NT2/D1 (cell line): ENCODE measurements at regions not wholly inside any gene's neighbourhood (a gene's known extent, or its start where the extent isn't known, plus 50 kb on each side); places are given as distances from the start of the nearest gene placed in this dataset.
"Not testable (repeated sequence)": the region's sequence is repeated elsewhere in the genome, so short reads cannot be mapped to it uniquely, and the experiment has no call there.

ENCODE experiments used
- DNase-seq: peaks from one replicate; pipeline ENCODE4 v3.0.0-alpha.2; 2011; ENCODE audit warnings: low read depth, low spot score
- H3K27me3 ChIP-seq: 2 replicates; pipeline ENCODE4 v1.6.0; 2011; ENCODE audit warnings: mild to moderate bottlenecking; ENCODE audit not compliant: insufficient read length, insufficient read depth
- H3K36me3 ChIP-seq: 2 replicates; pipeline ENCODE4 v1.6.1; 2011; ENCODE audit warnings: mild to moderate bottlenecking, low read length, mixed read lengths; ENCODE audit not compliant: insufficient read depth, insufficient read length
- H3K4me1 ChIP-seq: 2 replicates; pipeline ENCODE4 v1.5.1; 2011; ENCODE audit not compliant: insufficient read depth, insufficient read length
- H3K4me3 ChIP-seq: 2 replicates; pipeline ENCODE4 v1.5.1; 2011; ENCODE audit warnings: low read depth; ENCODE audit not compliant: insufficient read length
- H3K9ac ChIP-seq: 2 replicates; pipeline ENCODE4 v1.6.0; 2011; ENCODE audit warnings: low read depth; ENCODE audit not compliant: insufficient read length
- H3K9me3 ChIP-seq: 2 replicates; pipeline ENCODE4 v1.5.1; 2011; ENCODE audit warnings: mild to moderate bottlenecking, low read length; ENCODE audit not compliant: insufficient read depth
- SUZ12 ChIP-seq: IDR thresholded peaks from 2 replicates; pipeline ENCODE4 v1.6.1; 2011; ENCODE audit not compliant: insufficient read length, insufficient read depth; ENCODE audit errors: extremely low read depth
- YY1 ChIP-seq: IDR thresholded peaks from 2 replicates; pipeline ENCODE4 v1.6.1; 2011; ENCODE audit not compliant: insufficient read length, insufficient read depth
- ZNF274 ChIP-seq: IDR thresholded peaks from 2 replicates; pipeline ENCODE4 v1.6.1; 2011; ENCODE audit warnings: mild to moderate bottlenecking, low read depth, low read length

GRCh38 chr21:23817337-23817736, 1789.9 kb downstream of the MRPL39 start:
- Histone ChIP-seq H3K9me3 (no peaks in the 10 kb centered on the region), H3K36me3 (no peaks in the 10 kb centered on the region), H3K4me3 (no peak overlapping the region), H3K4me1 (no peaks in the 10 kb centered on the region), H3K27me3 (no peaks in the 10 kb centered on the region), H3K9ac (no peak overlapping the region)
- no peak for TF ChIP-seq ZNF274
- no peak for TF ChIP-seq SUZ12
- no peak for DNase-seq

DNA sequence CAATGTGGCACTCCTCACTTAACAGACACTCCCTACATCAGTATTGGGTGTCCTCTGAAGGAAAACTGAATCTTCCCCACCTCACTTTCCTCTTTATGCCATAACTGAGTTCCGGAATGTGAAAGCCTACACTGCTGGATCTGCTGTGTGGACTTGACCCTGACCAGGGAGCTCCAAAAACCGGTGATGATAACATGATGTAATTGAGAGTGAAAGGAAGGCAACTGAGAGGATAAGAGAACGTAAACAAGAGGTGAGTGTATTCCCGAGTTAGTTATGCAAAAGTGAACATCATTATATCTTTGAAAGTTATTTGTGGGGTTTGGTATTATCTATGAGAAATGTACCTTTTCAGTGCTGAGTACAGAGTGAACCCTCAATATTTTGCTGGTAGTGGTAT, 1794.8 kb downstream of the MRPL39 start:
- Histone ChIP-seq H3K27me3 (no peaks in the 10 kb centered on the region), H3K9ac (no peak overlapping the region), H3K36me3 (no peaks in the 10 kb centered on the region), H3K4me1 (no peaks in the 10 kb centered on the region), H3K4me3 (no peak overlapping the region), H3K9me3 (no peaks in the 10 kb centered on the region)
- TF ChIP-seq ZNF274: no peak
- TF ChIP-seq YY1: no peak
- no peak for TF ChIP-seq SUZ12
- no peak for DNase-seq

- Histone ChIP-seq H3K9me3 (no peaks in the 10 kb centered on the region), H3K4me1 (no peaks in the 10 kb centered on the region), H3K36me3 (no peaks in the 10 kb centered on the region), H3K9ac (no peak overlapping the region), H3K27me3 (no peaks in the 10 kb centered on the region), H3K4me3 (no peak overlapping the region)
- TF ChIP-seq YY1 (no peak), ZNF274 (no peak), SUZ12 (no peak)
- DNase-seq: no peak
Measured at GRCh38 chr21:23811805-23812204, 1795.5 kb downstream of the MRPL39 start.

- Histone ChIP-seq H3K27me3 (no peaks in the 10 kb centered on the region), H3K9me3 (no peaks in the 10 kb centered on the region), H3K4me1 (no peaks in the 10 kb centered on the region), H3K9ac (no peak overlapping the region), H3K4me3 (no peak overlapping the region), H3K36me3 (no peaks in the 10 kb centered on the region)
- no peak for TF ChIP-seq ZNF274
- no peak for TF ChIP-seq YY1
- TF ChIP-seq SUZ12: no peak
- DNase-seq: no peak
Measured at GRCh38 chr21:23809573-23809972, 1797.7 kb downstream of the MRPL39 start.

- not testable (repeated sequence) for H3K4me3 ChIP-seq, H3K9ac ChIP-seq, DNase-seq, H3K9me3 ChIP-seq, H3K36me3 ChIP-seq, H3K4me1 ChIP-seq, H3K27me3 ChIP-seq
Measured at GRCh38 chr21:23806966-23807548, 1800.2 kb downstream of the MRPL39 start.

GRCh38 chr21:23804866-23805265, 1802.4 kb downstream of the MRPL39 start:
- Histone ChIP-seq H3K9me3 (no peaks in the 10 kb centered on the region), H3K27me3 (no peaks in the 10 kb centered on the region), H3K4me1 (no peaks in the 10 kb centered on the region), H3K4me3 (no peak overlapping the region), H3K36me3 (no peaks in the 10 kb centered on the region), H3K9ac (no peak overlapping the region)
- DNase-seq: no peak
- no peak for TF ChIP-seq ZNF274
- TF ChIP-seq YY1: no peak
- no peak for TF ChIP-seq SUZ12

DNA sequence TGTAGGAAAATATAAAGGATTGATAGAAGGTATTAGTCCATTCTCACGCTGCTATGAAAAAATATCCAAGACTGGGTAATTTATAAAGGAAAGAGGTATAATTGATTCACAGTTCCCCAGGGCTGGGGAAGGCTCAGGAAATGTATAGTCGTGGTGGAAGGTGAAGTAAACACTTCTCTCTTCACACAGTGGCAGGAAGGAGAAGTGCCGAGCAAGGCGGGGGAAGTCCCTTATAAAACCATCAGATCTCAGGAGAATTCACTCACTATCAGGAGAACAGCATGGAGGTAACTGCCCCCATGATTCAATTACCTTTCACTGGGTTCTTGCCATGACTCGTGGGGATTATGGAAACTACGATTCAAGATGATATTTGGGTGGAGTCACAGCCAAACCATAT, 1806.0 kb downstream of the MRPL39 start:
- no peaks in the 10 kb centered on the region for H3K27me3 ChIP-seq
- DNase-seq: no peak
- H3K36me3 ChIP-seq: no peaks in the 10 kb centered on the region
- no peaks in the 10 kb centered on the region for H3K4me1 ChIP-seq
- no peak for TF ChIP-seq YY1
- no peak for TF ChIP-seq SUZ12
- no peak for TF ChIP-seq ZNF274
- no peaks in the 10 kb centered on the region for H3K9me3 ChIP-seq
- no peak overlapping the region for H3K4me3 ChIP-seq
- no peak overlapping the region for H3K9ac ChIP-seq

DNA sequence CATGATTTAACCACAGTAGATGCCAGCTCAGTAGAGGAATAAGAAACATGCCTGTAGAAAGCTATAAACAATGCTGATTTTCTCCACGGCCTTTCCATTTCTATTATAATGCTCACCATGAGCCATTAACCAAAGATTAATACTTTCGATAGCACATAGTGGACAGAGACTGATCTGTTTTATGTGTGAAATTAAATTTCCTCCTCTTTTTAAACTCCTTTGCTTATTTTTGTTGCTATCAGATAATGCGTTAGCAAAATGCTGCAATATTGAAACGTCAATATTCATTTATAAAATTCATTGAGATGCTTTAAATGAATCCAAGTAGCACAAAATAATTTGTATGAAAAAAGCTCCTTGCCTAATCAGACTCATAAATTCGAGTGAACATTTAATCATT, 1807.9 kb downstream of the MRPL39 start:
- TF ChIP-seq SUZ12: no peak
- no peak for TF ChIP-seq ZNF274
- no peak for TF ChIP-seq YY1
- no peaks in the 10 kb centered on the region for H3K4me1 ChIP-seq
- DNase-seq: no peak

More for the DNA sequence above, 1807.9 kb downstream of the MRPL39 start:
- Histone ChIP-seq H3K27me3 (no peaks in the 10 kb centered on the region), H3K36me3 (no peaks in the 10 kb centered on the region), H3K9me3 (no peaks in the 10 kb centered on the region), H3K9ac (no peak overlapping the region), H3K4me3 (no peak overlapping the region)
